ENCODE measurements at regions not wholly inside any gene's neighbourhood (a gene's known extent, or its start where the extent isn't known, plus 50 kb on each side); places are given as distances from the start of the nearest gene placed in this dataset.

- TF ChIP-seq, protein P1, sequence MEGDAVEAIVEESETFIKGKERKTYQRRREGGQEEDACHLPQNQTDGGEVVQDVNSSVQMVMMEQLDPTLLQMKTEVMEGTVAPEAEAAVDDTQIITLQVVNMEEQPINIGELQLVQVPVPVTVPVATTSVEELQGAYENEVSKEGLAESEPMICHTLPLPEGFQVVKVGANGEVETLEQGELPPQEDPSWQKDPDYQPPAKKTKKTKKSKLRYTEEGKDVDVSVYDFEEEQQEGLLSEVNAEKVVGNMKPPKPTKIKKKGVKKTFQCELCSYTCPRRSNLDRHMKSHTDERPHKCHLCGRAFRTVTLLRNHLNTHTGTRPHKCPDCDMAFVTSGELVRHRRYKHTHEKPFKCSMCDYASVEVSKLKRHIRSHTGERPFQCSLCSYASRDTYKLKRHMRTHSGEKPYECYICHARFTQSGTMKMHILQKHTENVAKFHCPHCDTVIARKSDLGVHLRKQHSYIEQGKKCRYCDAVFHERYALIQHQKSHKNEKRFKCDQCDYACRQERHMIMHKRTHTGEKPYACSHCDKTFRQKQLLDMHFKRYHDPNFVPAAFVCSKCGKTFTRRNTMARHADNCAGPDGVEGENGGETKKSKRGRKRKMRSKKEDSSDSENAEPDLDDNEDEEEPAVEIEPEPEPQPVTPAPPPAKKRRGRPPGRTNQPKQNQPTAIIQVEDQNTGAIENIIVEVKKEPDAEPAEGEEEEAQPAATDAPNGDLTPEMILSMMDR (conservative IDR thresholded peaks at IDR 0.05; ENCODE audit: low read depth, low read length): no peak
- TF ChIP-seq EZH2phosphoT487 (IDR thresholded peaks at IDR 0.05; ENCODE audit: borderline replicate concordance, low read length): no peak
- TF ChIP-seq EZH2 (IDR thresholded peaks at IDR 0.05; ENCODE audit: low read length, unreplicated experiment): no peak
Observed at GRCh38 chr1:14514739-14515138, 83.7 kb upstream of the KAZN start.
